ENCODE measurements at regions not wholly inside any gene's neighbourhood (a gene's known extent, or its start where the extent isn't known, plus 50 kb on each side); places are given as distances from the start of the nearest gene placed in this dataset.

DNA sequence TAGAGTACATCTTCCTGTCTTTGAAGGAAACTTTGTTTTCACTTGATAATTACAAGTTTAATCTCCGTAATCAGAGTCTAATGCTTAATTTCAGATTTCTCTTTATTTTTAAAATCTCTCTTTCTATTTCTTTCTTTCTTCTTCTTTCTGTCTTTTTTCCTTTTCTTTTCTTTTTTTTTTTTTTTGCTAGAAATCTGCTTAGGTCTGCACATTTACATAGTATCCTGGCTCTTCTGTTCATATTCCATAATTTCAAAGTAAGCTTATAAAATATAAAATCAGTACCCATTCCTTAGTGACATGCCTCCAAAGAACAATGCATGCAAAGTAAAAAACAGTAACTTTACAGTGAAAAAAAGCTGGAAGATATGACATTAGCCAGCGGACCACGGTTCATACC is 601.7 kb upstream of the VSTM2A start:
- Histone ChIP-seq H3K23ac (ENCODE audit: low read length) (no peak overlapping the region), H3K4ac (ENCODE audit: low read depth, low read length) (no peak overlapping the region), H3K4me2 (ENCODE audit: low read length) (no peak overlapping the region), H3K27ac (ENCODE audit: low read depth, low read length) (no peak overlapping the region), H4K12ac (ENCODE audit: low read depth, low read length) (no peak overlapping the region), H2BK120ac (ENCODE audit: insufficient read depth, low read length, poor library complexity) (no peak overlapping the region), H2AFZ (ENCODE audit: insufficient read depth, low read length, poor library complexity) (no peak overlapping the region), H2AK5ac (ENCODE audit: low read length) (no peak overlapping the region), H3K9me3 (ENCODE audit: insufficient read depth, low read depth, low read length) (no peaks in the 10 kb centered on the region), H3K79me1 (ENCODE audit: low read length) (no peaks in the 10 kb centered on the region), H3K4me3 (ENCODE audit: low read depth, low read length) (no peak overlapping the region), H3K9ac (ENCODE audit: low read length) (no peak overlapping the region), H2BK5ac (ENCODE audit: low read depth, low read length, poor library complexity) (no peak overlapping the region), H3K27me3 (ENCODE audit: insufficient read depth, low read length) (no peaks in the 10 kb centered on the region), H3K79me2 (ENCODE audit: control insufficient read depth, insufficient read depth, low read length, poor library complexity) (no peaks in the 10 kb centered on the region), H4K8ac (ENCODE audit: low read depth, low read length) (no peak overlapping the region), H3K18ac (ENCODE audit: low read length) (no peak overlapping the region), H4K91ac (ENCODE audit: low read depth, low read length) (no peak overlapping the region), H3K36me3 (ENCODE audit: control insufficient read depth in 1 of 2, insufficient read depth in 2 of 2, low read length in 2 of 2) (no peaks in the 10 kb centered on the region), H3K14ac (ENCODE audit: low read length) (no peak overlapping the region), H2BK12ac (ENCODE audit: low read length) (no peak overlapping the region), H3K4me1 (ENCODE audit: control insufficient read depth in 1 of 2, insufficient read depth in 2 of 2, low read length in 2 of 2) (no peaks in the 10 kb centered on the region)
- WGBS (ENCODE audit: extremely low coverage, insufficient coverage, insufficient read length), result no CpG with 5 or more reads among the region's 3 CpGs
- DNase-seq, result no peak

DNA sequence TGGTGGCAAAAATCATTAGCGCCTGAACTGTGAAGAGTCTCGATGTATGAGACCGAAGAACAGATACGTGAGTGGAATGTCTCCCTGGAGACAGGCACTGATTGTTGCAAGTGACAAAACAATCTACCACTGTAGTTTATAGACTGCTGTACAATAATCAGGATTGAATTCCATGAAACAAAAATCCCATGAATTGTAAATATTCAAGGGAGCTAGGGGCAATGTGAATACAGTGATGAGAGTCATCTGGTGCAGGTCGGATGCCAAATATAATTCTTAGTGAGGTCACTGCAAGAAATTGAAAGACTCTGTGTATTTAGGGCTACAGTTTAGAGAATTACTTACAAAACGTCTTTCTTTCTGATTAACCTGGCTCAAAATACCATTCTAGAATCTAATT is 594.4 kb upstream of the VSTM2A start:
- Histone ChIP-seq H3K27me3 (ENCODE audit: insufficient read depth, low read length) (no peaks in the 10 kb centered on the region), H3K79me2 (ENCODE audit: control insufficient read depth, insufficient read depth, low read length, poor library complexity) (no peaks in the 10 kb centered on the region), H2BK120ac (ENCODE audit: insufficient read depth, low read length, poor library complexity) (no peak overlapping the region), H3K4me2 (ENCODE audit: low read length) (no peak overlapping the region), H3K79me1 (ENCODE audit: low read length) (no peaks in the 10 kb centered on the region), H3K4ac (ENCODE audit: low read depth, low read length) (no peak overlapping the region), H3K14ac (ENCODE audit: low read length) (no peak overlapping the region), H3K4me1 (ENCODE audit: control insufficient read depth in 1 of 2, insufficient read depth in 2 of 2, low read length in 2 of 2) (no peaks in the 10 kb centered on the region), H3K27ac (ENCODE audit: low read depth, low read length) (no peak overlapping the region), H2AK5ac (ENCODE audit: low read length) (no peak overlapping the region), H3K36me3 (ENCODE audit: control insufficient read depth in 1 of 2, insufficient read depth in 2 of 2, low read length in 2 of 2) (no peaks in the 10 kb centered on the region), H3K9ac (ENCODE audit: low read length) (no peak overlapping the region), H3K9me3 (ENCODE audit: insufficient read depth, low read depth, low read length) (no peaks in the 10 kb centered on the region), H2BK5ac (ENCODE audit: low read depth, low read length, poor library complexity) (no peak overlapping the region), H4K12ac (ENCODE audit: low read depth, low read length) (no peak overlapping the region), H3K4me3 (ENCODE audit: low read depth, low read length) (no peak overlapping the region), H4K8ac (ENCODE audit: low read depth, low read length) (no peak overlapping the region), H2AFZ (ENCODE audit: insufficient read depth, low read length, poor library complexity) (no peak overlapping the region), H3K18ac (ENCODE audit: low read length) (no peak overlapping the region), H2BK12ac (ENCODE audit: low read length) (no peak overlapping the region), H4K91ac (ENCODE audit: low read depth, low read length) (no peak overlapping the region), H3K23ac (ENCODE audit: low read length) (no peak overlapping the region)
- no CpG with 5 or more reads among the region's 6 CpGs for WGBS (ENCODE audit: extremely low coverage, insufficient coverage, insufficient read length)
- peak; percentile 38 to 87 for DNase-seq

DNA sequence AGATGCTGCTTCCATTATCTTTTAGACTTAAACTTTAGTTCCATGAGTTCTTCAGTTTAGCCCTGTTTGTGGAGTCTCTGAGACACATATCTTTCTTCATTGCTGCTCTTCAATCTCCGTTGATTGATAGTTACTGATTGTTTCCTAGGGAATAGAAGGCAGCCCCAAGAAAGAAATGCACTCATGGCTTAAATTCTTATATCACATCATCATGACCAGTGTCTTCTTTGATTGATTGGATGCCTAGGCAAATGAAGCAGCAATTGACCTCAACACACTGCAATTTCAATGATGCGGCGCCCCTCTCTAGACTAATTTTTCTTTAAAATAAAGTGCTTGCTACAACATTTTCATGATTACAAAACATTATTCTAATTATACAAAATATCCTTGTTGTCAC is 576.5 kb upstream of the VSTM2A start:
- DNase-seq, result no peak
- WGBS (ENCODE audit: extremely low coverage, insufficient coverage, insufficient read length), result no CpG with 5 or more reads among the region's 3 CpGs
- no peak overlapping the region for H3K4me3 ChIP-seq (ENCODE audit: low read depth, low read length)

DNA sequence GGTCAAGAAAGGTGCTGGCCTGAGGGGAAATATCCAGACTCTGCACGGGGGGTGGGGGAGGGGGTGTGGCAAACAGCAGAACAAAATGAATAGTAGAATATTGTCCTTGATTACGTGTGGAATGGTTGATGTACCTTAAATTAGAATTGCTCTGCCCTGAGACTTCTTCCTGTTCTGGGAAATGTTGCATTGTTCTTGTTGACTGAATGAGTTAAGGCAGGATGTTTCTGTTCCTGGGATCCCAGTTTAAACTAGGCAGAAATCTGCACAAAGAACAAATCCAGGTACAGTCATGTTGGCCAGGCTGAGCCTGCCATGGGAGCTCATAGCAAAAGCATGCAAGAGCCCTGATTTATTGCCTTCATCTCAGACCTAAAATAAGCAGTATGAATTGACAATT is 558.7 kb upstream of the VSTM2A start:
- Histone ChIP-seq H3K4me3 (ENCODE audit: low read depth, low read length) (no peak overlapping the region), H3K79me1 (ENCODE audit: low read length) (peaks cover 8% of the 10 kb centered on the region), H3K9me3 (ENCODE audit: insufficient read depth, low read depth, low read length) (peaks cover 1% of the 10 kb centered on the region), H2BK120ac (ENCODE audit: insufficient read depth, low read length, poor library complexity) (no peak overlapping the region), H4K12ac (ENCODE audit: low read depth, low read length) (no peak overlapping the region), H3K79me2 (ENCODE audit: control insufficient read depth, insufficient read depth, low read length, poor library complexity) (no peaks in the 10 kb centered on the region), H3K14ac (ENCODE audit: low read length) (peak overlapping the region; percentile 2), H2AK5ac (ENCODE audit: low read length) (no peak overlapping the region), H2AFZ (ENCODE audit: insufficient read depth, low read length, poor library complexity) (no peak overlapping the region), H4K8ac (ENCODE audit: low read depth, low read length) (no peak overlapping the region), H3K18ac (ENCODE audit: low read length) (no peak overlapping the region), H3K4me1 (ENCODE audit: control insufficient read depth in 1 of 2, insufficient read depth in 2 of 2, low read length in 2 of 2) (peaks cover 6 to 15% of the 10 kb centered on the region in 2 experiments), H3K27ac (ENCODE audit: low read depth, low read length) (peak overlapping the region; percentile 71), H4K91ac (ENCODE audit: low read depth, low read length) (no peak overlapping the region), H3K9ac (ENCODE audit: low read length) (no peak overlapping the region), H3K27me3 (ENCODE audit: insufficient read depth, low read length) (no peaks in the 10 kb centered on the region), H2BK5ac (ENCODE audit: low read depth, low read length, poor library complexity) (no peak overlapping the region), H3K36me3 (ENCODE audit: control insufficient read depth in 1 of 2, insufficient read depth in 2 of 2, low read length in 2 of 2) (no peaks in the 10 kb centered on the region), H3K23ac (ENCODE audit: low read length) (no peak overlapping the region), H3K4ac (ENCODE audit: low read depth, low read length) (no peak overlapping the region), H3K4me2 (ENCODE audit: low read length) (no peak overlapping the region), H2BK12ac (ENCODE audit: low read length) (no peak overlapping the region)
- WGBS (ENCODE audit: extremely low coverage, insufficient coverage, insufficient read length), result no CpG with 5 or more reads among the region's 2 CpGs
- DNase-seq, result no peak

More for the DNA sequence above, 576.5 kb upstream of the VSTM2A start:
- Histone ChIP-seq H3K9ac (ENCODE audit: low read length) (no peak overlapping the region), H3K14ac (ENCODE audit: low read length) (no peak overlapping the region), H2AK5ac (ENCODE audit: low read length) (no peak overlapping the region), H3K79me2 (ENCODE audit: control insufficient read depth, insufficient read depth, low read length, poor library complexity) (no peaks in the 10 kb centered on the region), H3K4me2 (ENCODE audit: low read length) (no peak overlapping the region), H2BK120ac (ENCODE audit: insufficient read depth, low read length, poor library complexity) (no peak overlapping the region), H3K4ac (ENCODE audit: low read depth, low read length) (no peak overlapping the region), H4K8ac (ENCODE audit: low read depth, low read length) (no peak overlapping the region), H3K4me1 (ENCODE audit: control insufficient read depth in 1 of 2, insufficient read depth in 2 of 2, low read length in 2 of 2) (no peaks in the 10 kb centered on the region), H4K91ac (ENCODE audit: low read depth, low read length) (no peak overlapping the region), H3K36me3 (ENCODE audit: control insufficient read depth in 1 of 2, insufficient read depth in 2 of 2, low read length in 2 of 2) (no peaks in the 10 kb centered on the region), H3K79me1 (ENCODE audit: low read length) (no peaks in the 10 kb centered on the region), H2BK5ac (ENCODE audit: low read depth, low read length, poor library complexity) (no peak overlapping the region), H3K23ac (ENCODE audit: low read length) (no peak overlapping the region), H3K18ac (ENCODE audit: low read length) (no peak overlapping the region), H3K9me3 (ENCODE audit: insufficient read depth, low read depth, low read length) (no peaks in the 10 kb centered on the region), H2BK12ac (ENCODE audit: low read length) (no peak overlapping the region), H2AFZ (ENCODE audit: insufficient read depth, low read length, poor library complexity) (no peak overlapping the region), H3K27me3 (ENCODE audit: insufficient read depth, low read length) (no peaks in the 10 kb centered on the region), H3K27ac (ENCODE audit: low read depth, low read length) (no peak overlapping the region), H4K12ac (ENCODE audit: low read depth, low read length) (no peak overlapping the region)

All from trophoblast cell (in vitro differentiated cells and primary cell).